Left colon (tissue), 2 donors: ENCODE measurements at regions not wholly inside any gene's neighbourhood (a gene's known extent, or its start where the extent isn't known, plus 50 kb on each side); places are given as distances from the start of the nearest gene placed in this dataset.
A peak's percentile ranks its signal among the peaks of the same experiment; 100 is the strongest.

Source experiments
- ATAC-seq: fragments of 200-7000 bp; cut with Tn5 transposase; one replicate; pipeline ENCODE4 v1.9.1; 2020; ENCODE audit warnings: mild to moderate bottlenecking, moderate library complexity
- DNase-seq, 2 donors: peaks; one replicate each; pipeline ENCODE4 v3.0.0-alpha.2; 2020
- intact Hi-C, 2 donors: fragments of 100-400 bp; cut with DNase I in 1 of 2; cut with micrococcal nuclease in 1 of 2; formaldehyde crosslinking; loops; one replicate each; pipeline versions ENCODE4 v1.11.2 to v1.14.0; 2022; cut with DNase I, micrococcal nuclease
- donor health status: DM: no; HTN: no; CAD: no.
- donor health status: DM: yes; HTN: yes; CAD: no.

GRCh38 chr13:22647156-22647850, 533.5 kb upstream of the SGCG start:
- intact Hi-C loops, result no loop called here
- ATAC-seq, result no peak
- DNase-seq, result no peak

GRCh38 chr13:22648320-22648801, 532.4 kb upstream of the SGCG start:
- intact Hi-C loops, result no loop called here
- ATAC-seq (no peak), DNase-seq (no peak)

GRCh38 chr13:22652796-22653195, 528.0 kb upstream of the SGCG start:
- DNase-seq (no peak), ATAC-seq (no peak)
- intact Hi-C loops, result no loop called here

GRCh38 chr13:22653866-22654265, 526.9 kb upstream of the SGCG start:
- ATAC-seq, result no peak
- intact Hi-C loops, result no loop called here

GRCh38 chr13:22655106-22655852, 525.5 kb upstream of the SGCG start:
- ATAC-seq (no peak), DNase-seq (no peak)
- intact Hi-C loops, result no loop called here

More at GRCh38 chr13:22653866-22654265, 526.9 kb upstream of the SGCG start:
- DNase-seq, result no peak

GRCh38 chr13:22662771-22663170, 518.0 kb upstream of the SGCG start:
- intact Hi-C loops, result no loop called here
- DNase-seq, result no peak
- no peak for ATAC-seq

- peak; percentile 93 for ATAC-seq
- DNase-seq, result no peak
- intact Hi-C loops, result no loop called here
Observed at GRCh38 chr13:22665506-22665905, 515.3 kb upstream of the SGCG start.

GRCh38 chr13:22690756-22691155, 490.0 kb upstream of the SGCG start:
- ATAC-seq, result no peak
- no peak for DNase-seq
- intact Hi-C loops, result no loop called here

- intact Hi-C loops, result no loop called here
- DNase-seq (no peak), ATAC-seq (no peak)
Observed at GRCh38 chr13:22693691-22694090, 487.1 kb upstream of the SGCG start.

GRCh38 chr13:22696433-22696832, 484.3 kb upstream of the SGCG start:
- DNase-seq (no peak), ATAC-seq (no peak)
- intact Hi-C loops, result no loop called here

GRCh38 chr13:22698467-22698866, 482.3 kb upstream of the SGCG start:
- ATAC-seq (no peak), DNase-seq (no peak)
- intact Hi-C loops, result no loop called here

- intact Hi-C loops, result no loop called here
- ATAC-seq (no peak), DNase-seq (no peak)
Observed at GRCh38 chr13:22700246-22700887, 480.4 kb upstream of the SGCG start.

- ATAC-seq, result no peak
- DNase-seq, result no peak
- intact Hi-C loops, result no loop called here
Observed at GRCh38 chr13:22703601-22704209, 477.1 kb upstream of the SGCG start.

GRCh38 chr13:22707946-22708345, 472.8 kb upstream of the SGCG start:
- DNase-seq, result no peak
- ATAC-seq, result no peak
- intact Hi-C loops, result no loop called here

GRCh38 chr13:22717036-22717435, 463.7 kb upstream of the SGCG start:
- ATAC-seq (no peak), DNase-seq (no peak)
- intact Hi-C loops, result no loop called here

- DNase-seq (no peak), ATAC-seq (no peak)
- intact Hi-C loops, result no loop called here
Observed at GRCh38 chr13:22726726-22727125, 454.1 kb upstream of the SGCG start.

GRCh38 chr13:22735011-22735995, 445.5 kb upstream of the SGCG start:
- no peak for DNase-seq
- ATAC-seq, result no peak
- intact Hi-C loops, result no loop called here

GRCh38 chr13:22736084-22736767, 444.6 kb upstream of the SGCG start:
- intact Hi-C loops, result no loop called here
- no peak for DNase-seq
- no peak for ATAC-seq
